ENCODE measurements at regions not wholly inside any gene's neighbourhood (a gene's known extent, or its start where the extent isn't known, plus 50 kb on each side); places are given as distances from the start of the nearest gene placed in this dataset.
"Not testable (repeated sequence)": the region's sequence is repeated elsewhere in the genome, so short reads cannot be mapped to it uniquely, and the experiment has no call there.

- not testable (repeated sequence) for H3K4me1 Mint-ChIP-seq (ENCODE audit: low read depth); DNase-seq (ENCODE audit: low spot score, unreplicated experiment); H3K27me3 Mint-ChIP-seq; H3K27ac Mint-ChIP-seq; H3K4me3 Mint-ChIP-seq (ENCODE audit: low read depth); H3K36me3 Mint-ChIP-seq (ENCODE audit: insufficient read depth)
- H3K9me3 Mint-ChIP-seq (ENCODE audit: low read depth) = peaks cover 11% of the 10 kb centered on the region
Observed at GRCh38 chr11:100409267-100409666, 277.8 kb upstream of the ARHGAP42 start.

- no peaks in the 10 kb centered on the region for H3K36me3 Mint-ChIP-seq (ENCODE audit: insufficient read depth)
- H3K9me3 Mint-ChIP-seq (ENCODE audit: low read depth) = peaks cover 21% of the 10 kb centered on the region
- no peak overlapping the region for H3K27ac Mint-ChIP-seq
- TF ChIP-seq CTCF (IDR thresholded peaks at IDR 0.05; ENCODE audit: unreplicated experiment) = no peak
- H3K4me1 Mint-ChIP-seq (ENCODE audit: low read depth) = no peaks in the 10 kb centered on the region
- H3K27me3 Mint-ChIP-seq = no peaks in the 10 kb centered on the region
- DNase-seq (ENCODE audit: low spot score, unreplicated experiment) = no peak
- no peak overlapping the region for H3K4me3 Mint-ChIP-seq (ENCODE audit: low read depth)
Observed at GRCh38 chr11:100419518-100419917, 267.6 kb upstream of the ARHGAP42 start.

GRCh38 chr11:100434821-100435641 lies 252.1 kb upstream of the ARHGAP42 start:
- Mint-ChIP-seq H3K27me3 (no peaks in the 10 kb centered on the region), H3K4me1 (ENCODE audit: low read depth) (peaks cover 5% of the 10 kb centered on the region), H3K36me3 (ENCODE audit: insufficient read depth) (no peaks in the 10 kb centered on the region), H3K27ac (peak overlapping the region; percentile 4), H3K9me3 (ENCODE audit: low read depth) (no peaks in the 10 kb centered on the region), H3K4me3 (ENCODE audit: low read depth) (no peak overlapping the region)
- DNase-seq (ENCODE audit: low spot score, unreplicated experiment) = no peak
- no peak for TF ChIP-seq CTCF (IDR thresholded peaks at IDR 0.05; ENCODE audit: unreplicated experiment)

- Mint-ChIP-seq H3K4me3 (ENCODE audit: low read depth) (no peak overlapping the region), H3K36me3 (ENCODE audit: insufficient read depth) (no peaks in the 10 kb centered on the region), H3K9me3 (ENCODE audit: low read depth) (no peaks in the 10 kb centered on the region), H3K27ac (no peak overlapping the region), H3K27me3 (no peaks in the 10 kb centered on the region), H3K4me1 (ENCODE audit: low read depth) (peaks cover 5% of the 10 kb centered on the region)
- no peak for TF ChIP-seq CTCF (IDR thresholded peaks at IDR 0.05; ENCODE audit: unreplicated experiment)
- no peak for DNase-seq (ENCODE audit: low spot score, unreplicated experiment)
Observed at GRCh38 chr11:100438376-100438775, 248.7 kb upstream of the ARHGAP42 start.

GRCh38 chr11:100441086-100441485 lies 246.0 kb upstream of the ARHGAP42 start:
- Mint-ChIP-seq H3K9me3 (ENCODE audit: low read depth) (no peaks in the 10 kb centered on the region), H3K27ac (no peak overlapping the region), H3K36me3 (ENCODE audit: insufficient read depth) (no peaks in the 10 kb centered on the region), H3K4me1 (ENCODE audit: low read depth) (no peaks in the 10 kb centered on the region), H3K27me3 (no peaks in the 10 kb centered on the region), H3K4me3 (ENCODE audit: low read depth) (no peak overlapping the region)
- no peak for TF ChIP-seq CTCF (IDR thresholded peaks at IDR 0.05; ENCODE audit: unreplicated experiment)
- DNase-seq (ENCODE audit: low spot score, unreplicated experiment) = no peak

GRCh38 chr11:100442017-100442416 lies 245.1 kb upstream of the ARHGAP42 start:
- Mint-ChIP-seq H3K27ac (no peak overlapping the region), H3K4me1 (ENCODE audit: low read depth) (no peaks in the 10 kb centered on the region)
- DNase-seq (ENCODE audit: low spot score, unreplicated experiment) = no peak

More at GRCh38 chr11:100442017-100442416, 245.1 kb upstream of the ARHGAP42 start:
- Mint-ChIP-seq H3K9me3 (ENCODE audit: low read depth) (no peaks in the 10 kb centered on the region), H3K27me3 (no peaks in the 10 kb centered on the region), H3K36me3 (ENCODE audit: insufficient read depth) (no peaks in the 10 kb centered on the region), H3K4me3 (ENCODE audit: low read depth) (no peak overlapping the region)
- TF ChIP-seq CTCF (IDR thresholded peaks at IDR 0.05; ENCODE audit: unreplicated experiment) = no peak

All from progenitor cell of endocrine pancreas (in vitro differentiated cells).